ENCODE measurements at regions not wholly inside any gene's neighbourhood (a gene's known extent, or its start where the extent isn't known, plus 50 kb on each side); places are given as distances from the start of the nearest gene placed in this dataset.

DNA sequence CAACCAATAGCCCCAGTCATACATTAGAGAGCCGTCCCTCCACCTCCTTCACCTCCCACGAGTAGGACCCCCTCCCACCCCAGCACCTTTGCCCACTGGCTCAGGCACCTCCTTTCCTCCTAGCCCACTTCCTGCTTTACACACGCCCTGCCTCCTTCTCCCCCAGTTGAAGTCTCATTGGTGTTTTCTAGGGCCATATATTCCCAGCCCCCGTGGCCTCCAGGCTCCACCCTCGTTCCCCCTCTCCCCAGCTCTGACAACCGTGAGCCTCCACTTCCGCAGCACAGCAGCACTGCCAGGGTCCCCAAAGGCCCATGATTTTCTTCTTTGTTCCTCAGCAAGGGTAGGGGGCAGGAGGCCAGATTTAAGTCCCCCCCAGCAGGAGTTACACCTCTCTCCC is 340.3 kb upstream of the TNRC6C start:
- ATAC-seq (ENCODE audit: poor library complexity): no peak
- POLR2A ChIA-PET: no interaction called here
- CTCF ChIA-PET: no interaction called here

DNA sequence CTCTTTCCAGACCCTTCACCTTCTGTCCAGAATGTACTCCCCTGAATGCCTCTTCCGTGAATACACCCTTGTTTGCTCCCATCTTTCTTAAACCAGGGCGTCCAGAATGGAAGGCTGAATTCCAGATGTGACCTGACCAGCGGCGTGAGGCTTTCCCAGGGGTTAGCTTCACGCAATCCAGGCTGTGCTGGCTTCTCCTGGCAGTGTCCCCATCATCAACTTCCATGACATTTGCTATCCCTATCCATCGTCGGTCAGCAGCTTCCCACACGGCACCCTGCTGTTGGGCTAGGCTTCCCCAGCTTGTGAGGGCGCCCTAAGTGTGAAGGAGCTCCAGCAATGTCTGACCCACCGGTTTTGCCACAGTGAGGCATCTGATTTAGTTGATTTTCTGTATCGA is 339.8 kb upstream of the TNRC6C start:
- ChIA-PET POLR2A (no interaction called here), CTCF (no interaction called here)
- H3K4me1 Mint-ChIP-seq (ENCODE audit: low read depth): peaks cover 11% of the 10 kb centered on the region
- Histone ChIP-seq H3K36me3 (ENCODE audit: insufficient read depth, low read length) (no peaks in the 10 kb centered on the region), H3K27me3 (ENCODE audit: control insufficient read depth in 1 of 2, insufficient read depth in 2 of 2, low read length in 2 of 2) (no peaks in the 10 kb centered on the region), H3K4me1 (ENCODE audit: insufficient read depth, low read length) (peaks cover 7% of the 10 kb centered on the region), H3K4me3 (ENCODE audit: low read length) (no peak overlapping the region), H3K9me3 (ENCODE audit: control insufficient read depth in 1 of 2, insufficient read depth in 1 of 2, low read length in 2 of 2) (no peaks in the 10 kb centered on the region), H3K27ac (ENCODE audit: low read depth in 1 of 2, low read length in 2 of 2) (no peak overlapping the region)
- DNase-seq (no peak), ATAC-seq (ENCODE audit: poor library complexity) (no peak)
- no peaks in the 10 kb centered on the region for H3K27me3 Mint-ChIP-seq
- no peak overlapping the region for H3K4me3 Mint-ChIP-seq
- no peaks in the 10 kb centered on the region for H3K9me3 Mint-ChIP-seq
- TF ChIP-seq, protein P1, sequence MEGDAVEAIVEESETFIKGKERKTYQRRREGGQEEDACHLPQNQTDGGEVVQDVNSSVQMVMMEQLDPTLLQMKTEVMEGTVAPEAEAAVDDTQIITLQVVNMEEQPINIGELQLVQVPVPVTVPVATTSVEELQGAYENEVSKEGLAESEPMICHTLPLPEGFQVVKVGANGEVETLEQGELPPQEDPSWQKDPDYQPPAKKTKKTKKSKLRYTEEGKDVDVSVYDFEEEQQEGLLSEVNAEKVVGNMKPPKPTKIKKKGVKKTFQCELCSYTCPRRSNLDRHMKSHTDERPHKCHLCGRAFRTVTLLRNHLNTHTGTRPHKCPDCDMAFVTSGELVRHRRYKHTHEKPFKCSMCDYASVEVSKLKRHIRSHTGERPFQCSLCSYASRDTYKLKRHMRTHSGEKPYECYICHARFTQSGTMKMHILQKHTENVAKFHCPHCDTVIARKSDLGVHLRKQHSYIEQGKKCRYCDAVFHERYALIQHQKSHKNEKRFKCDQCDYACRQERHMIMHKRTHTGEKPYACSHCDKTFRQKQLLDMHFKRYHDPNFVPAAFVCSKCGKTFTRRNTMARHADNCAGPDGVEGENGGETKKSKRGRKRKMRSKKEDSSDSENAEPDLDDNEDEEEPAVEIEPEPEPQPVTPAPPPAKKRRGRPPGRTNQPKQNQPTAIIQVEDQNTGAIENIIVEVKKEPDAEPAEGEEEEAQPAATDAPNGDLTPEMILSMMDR (IDR thresholded peaks at IDR 0.05): no peak
- no peaks in the 10 kb centered on the region for H3K36me3 Mint-ChIP-seq (ENCODE audit: low read depth)
- H3K27ac Mint-ChIP-seq: no peak overlapping the region
- intact Hi-C loops (cut with DNase I, micrococcal nuclease): no loop called here

More for the DNA sequence above, 340.3 kb upstream of the TNRC6C start:
- Histone ChIP-seq H3K27me3 (ENCODE audit: control insufficient read depth in 1 of 2, insufficient read depth in 2 of 2, low read length in 2 of 2) (no peaks in the 10 kb centered on the region), H3K4me3 (ENCODE audit: low read length) (no peak overlapping the region), H3K9me3 (ENCODE audit: control insufficient read depth in 1 of 2, insufficient read depth in 1 of 2, low read length in 2 of 2) (no peaks in the 10 kb centered on the region), H3K36me3 (ENCODE audit: insufficient read depth, low read length) (no peaks in the 10 kb centered on the region), H3K27ac (ENCODE audit: low read depth in 1 of 2, low read length in 2 of 2) (no peak overlapping the region), H3K4me1 (ENCODE audit: insufficient read depth, low read length) (peaks cover 7% of the 10 kb centered on the region)
- DNase-seq: no peak
- no peaks in the 10 kb centered on the region for H3K9me3 Mint-ChIP-seq
- no peaks in the 10 kb centered on the region for H3K36me3 Mint-ChIP-seq (ENCODE audit: low read depth)
- H3K4me3 Mint-ChIP-seq: no peak overlapping the region
- TF ChIP-seq, protein P1 (IDR thresholded peaks at IDR 0.05): no peak
- intact Hi-C loops (cut with DNase I, micrococcal nuclease): no loop called here
- H3K27me3 Mint-ChIP-seq: no peaks in the 10 kb centered on the region
- H3K4me1 Mint-ChIP-seq (ENCODE audit: low read depth): peaks cover 11% of the 10 kb centered on the region
- H3K27ac Mint-ChIP-seq: no peak overlapping the region

DNA sequence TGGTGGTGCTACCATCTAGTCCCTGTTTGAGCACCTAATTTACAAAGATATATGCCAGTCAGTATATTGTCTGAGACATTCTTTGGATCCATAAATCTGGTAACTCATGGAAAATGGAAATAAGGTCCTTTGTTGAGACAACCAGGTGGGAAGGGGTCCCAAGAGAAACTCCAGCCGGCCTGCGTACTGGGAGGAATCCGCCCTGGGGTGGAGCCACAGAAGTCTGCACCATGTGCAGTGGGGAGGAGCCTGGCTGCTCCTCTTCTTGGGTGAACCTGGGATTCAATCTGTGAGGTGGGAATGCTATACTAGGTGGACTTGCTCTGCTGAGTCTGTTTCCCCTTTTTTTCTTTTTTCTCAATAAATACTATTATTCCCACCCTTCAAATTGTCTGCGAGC is 339.2 kb upstream of the TNRC6C start:
- CTCF ChIA-PET: no interaction called here
- ATAC-seq (ENCODE audit: poor library complexity): no peak
- POLR2A ChIA-PET: interaction anchor here (1.7 to 2.2 kb wide), 2 partner anchors 9 to 339 kb away, joined by 5 to 7 read pairs; partner anchors contain the start of gene TNRC6C

More for the DNA sequence above, 339.2 kb upstream of the TNRC6C start:
- H3K27ac ChIP-seq (ENCODE audit: low read depth in 1 of 2, low read length in 2 of 2): no peak overlapping the region
- Mint-ChIP-seq H3K4me1 (ENCODE audit: low read depth) (peaks cover 11% of the 10 kb centered on the region), H3K36me3 (ENCODE audit: low read depth) (no peaks in the 10 kb centered on the region), H3K27me3 (no peaks in the 10 kb centered on the region), H3K27ac (no peak overlapping the region), H3K4me3 (no peak overlapping the region), H3K9me3 (no peaks in the 10 kb centered on the region)
- H3K9me3 ChIP-seq (ENCODE audit: control insufficient read depth in 1 of 2, insufficient read depth in 1 of 2, low read length in 2 of 2): no peaks in the 10 kb centered on the region
- H3K4me3 ChIP-seq (ENCODE audit: low read length): no peak overlapping the region
- no peaks in the 10 kb centered on the region for H3K36me3 ChIP-seq (ENCODE audit: insufficient read depth, low read length)
- TF ChIP-seq, protein P1 (IDR thresholded peaks at IDR 0.05): no peak
- DNase-seq: no peak
- H3K27me3 ChIP-seq (ENCODE audit: control insufficient read depth in 1 of 2, insufficient read depth in 2 of 2, low read length in 2 of 2): no peaks in the 10 kb centered on the region
- intact Hi-C loops (cut with DNase I, micrococcal nuclease): no loop called here
- peaks cover 7% of the 10 kb centered on the region for H3K4me1 ChIP-seq (ENCODE audit: insufficient read depth, low read length)
